Upper lobe of left lung (tissue), 4 donors: ENCODE measurements at regions not wholly inside any gene's neighbourhood (a gene's known extent, or its start where the extent isn't known, plus 50 kb on each side); places are given as distances from the start of the nearest gene placed in this dataset.

Experiments
- EP300 ChIP-seq, 4 donors: sonication (generic); formaldehyde crosslinking; IDR thresholded peaks; one replicate each; pipeline ENCODE4 v1.5.1; 2017; ENCODE audit warnings: antibody characterized with exemption in 4 of 4, control low read depth in 2 of 4
- POLR2A ChIP-seq, 4 donors: fragments of 450-650 bp; IDR thresholded peaks; one replicate each; pipeline ENCODE4 v1.5.1; 2016 to 2017; ENCODE audit warnings: antibody characterized with exemption in 4 of 4, mild to moderate bottlenecking in 2 of 4
- POLR2AphosphoS5 ChIP-seq, 2 donors: sonication (generic); formaldehyde crosslinking; IDR thresholded peaks; one replicate each; pipeline ENCODE4 v1.5.1; 2017; ENCODE audit warnings: antibody characterized with exemption in 2 of 2
- TF ChIP-seq, protein P1 (sequence below), 6 experiments: fragments of 450-650 bp in 4 of 6; fragments of 200-600 bp in 2 of 6; sonication (generic) in 2 of 6; IDR thresholded peaks; one replicate each; pipeline ENCODE4 v1.5.1; 2016 to 2019; ENCODE audit warnings: antibody characterized with exemption in 6 of 6

DNA sequence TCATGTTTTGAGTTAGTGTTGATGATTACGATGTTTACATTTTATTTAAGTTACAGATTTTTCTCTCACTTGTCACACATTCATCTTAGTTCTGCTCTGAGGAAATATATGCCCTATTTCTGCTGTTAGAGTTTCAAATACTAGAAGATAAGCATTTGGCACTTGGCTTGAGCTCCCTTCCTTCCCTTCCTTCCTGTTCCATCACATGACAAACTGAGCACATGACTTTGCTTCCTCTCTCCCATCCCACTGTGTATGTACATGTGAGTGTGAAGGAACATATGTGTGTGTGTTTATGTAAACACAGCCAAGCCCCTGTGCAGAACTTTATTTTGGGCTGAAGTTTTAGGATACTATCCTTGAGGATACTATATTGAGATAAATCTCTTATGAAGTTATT, 795.9 kb upstream of the IGFBP3 start:
- TF ChIP-seq, protein P1, sequence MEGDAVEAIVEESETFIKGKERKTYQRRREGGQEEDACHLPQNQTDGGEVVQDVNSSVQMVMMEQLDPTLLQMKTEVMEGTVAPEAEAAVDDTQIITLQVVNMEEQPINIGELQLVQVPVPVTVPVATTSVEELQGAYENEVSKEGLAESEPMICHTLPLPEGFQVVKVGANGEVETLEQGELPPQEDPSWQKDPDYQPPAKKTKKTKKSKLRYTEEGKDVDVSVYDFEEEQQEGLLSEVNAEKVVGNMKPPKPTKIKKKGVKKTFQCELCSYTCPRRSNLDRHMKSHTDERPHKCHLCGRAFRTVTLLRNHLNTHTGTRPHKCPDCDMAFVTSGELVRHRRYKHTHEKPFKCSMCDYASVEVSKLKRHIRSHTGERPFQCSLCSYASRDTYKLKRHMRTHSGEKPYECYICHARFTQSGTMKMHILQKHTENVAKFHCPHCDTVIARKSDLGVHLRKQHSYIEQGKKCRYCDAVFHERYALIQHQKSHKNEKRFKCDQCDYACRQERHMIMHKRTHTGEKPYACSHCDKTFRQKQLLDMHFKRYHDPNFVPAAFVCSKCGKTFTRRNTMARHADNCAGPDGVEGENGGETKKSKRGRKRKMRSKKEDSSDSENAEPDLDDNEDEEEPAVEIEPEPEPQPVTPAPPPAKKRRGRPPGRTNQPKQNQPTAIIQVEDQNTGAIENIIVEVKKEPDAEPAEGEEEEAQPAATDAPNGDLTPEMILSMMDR (IDR thresholded peaks at IDR 0.05) = no peak
- no peak for TF ChIP-seq POLR2AphosphoS5 (IDR thresholded peaks at IDR 0.05)
- TF ChIP-seq POLR2A (IDR thresholded peaks at IDR 0.05) = no peak
- no peak for TF ChIP-seq EP300 (IDR thresholded peaks at IDR 0.05)
